ENCODE measurements at regions not wholly inside any gene's neighbourhood (a gene's known extent, or its start where the extent isn't known, plus 50 kb on each side); places are given as distances from the start of the nearest gene placed in this dataset.
A peak's percentile ranks its signal among the peaks of the same experiment; 100 is the strongest.
"Not testable (repeated sequence)": the region's sequence is repeated elsewhere in the genome, so short reads cannot be mapped to it uniquely, and the experiment has no call there.

DNA sequence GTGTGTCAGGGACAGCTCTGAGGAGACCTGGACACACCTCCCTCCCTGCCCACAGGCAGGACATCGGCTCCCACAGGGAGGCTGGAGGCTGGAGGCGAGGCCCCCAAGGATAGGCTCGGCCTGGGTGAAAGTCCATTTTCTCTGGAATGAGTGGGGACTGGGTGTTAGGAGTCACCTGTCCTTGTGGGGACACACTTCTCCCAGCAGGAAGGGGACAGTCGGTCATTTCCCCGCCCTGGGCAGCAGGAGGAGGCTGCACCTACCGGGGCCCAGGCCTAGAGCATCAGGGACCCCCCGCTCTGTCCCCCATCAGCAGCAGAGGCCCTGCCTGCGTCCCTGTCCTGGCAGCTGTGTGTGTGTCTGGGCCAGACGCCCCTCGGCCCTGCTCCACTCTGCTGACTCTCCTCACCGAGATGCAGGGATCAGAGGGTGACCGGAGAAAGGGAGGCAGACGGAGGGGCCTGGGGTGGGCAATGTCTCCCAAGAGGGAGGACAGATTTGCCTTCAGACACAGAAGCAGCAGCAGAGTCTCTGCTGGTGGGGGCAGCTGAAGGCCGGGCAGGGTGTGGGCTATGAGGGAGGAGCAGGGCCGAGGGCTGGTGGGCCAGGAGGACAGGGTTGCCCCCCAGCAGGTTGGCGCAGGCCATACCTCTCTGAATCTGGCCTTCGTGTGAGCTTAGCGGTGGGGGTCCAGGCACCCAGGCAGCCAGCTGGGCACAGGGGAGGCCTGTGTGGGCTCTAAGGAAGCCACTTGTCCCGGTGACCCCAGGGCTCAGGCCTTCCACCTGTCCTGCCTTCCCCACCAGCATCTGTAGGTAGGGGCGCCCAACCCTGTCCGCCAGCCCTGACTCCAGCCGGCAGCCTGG, 125.7 kb upstream of the NKX1-1 start:
- no peak overlapping the region for H3K27ac ChIP-seq (ENCODE audit: low read depth, low read length)

DNA sequence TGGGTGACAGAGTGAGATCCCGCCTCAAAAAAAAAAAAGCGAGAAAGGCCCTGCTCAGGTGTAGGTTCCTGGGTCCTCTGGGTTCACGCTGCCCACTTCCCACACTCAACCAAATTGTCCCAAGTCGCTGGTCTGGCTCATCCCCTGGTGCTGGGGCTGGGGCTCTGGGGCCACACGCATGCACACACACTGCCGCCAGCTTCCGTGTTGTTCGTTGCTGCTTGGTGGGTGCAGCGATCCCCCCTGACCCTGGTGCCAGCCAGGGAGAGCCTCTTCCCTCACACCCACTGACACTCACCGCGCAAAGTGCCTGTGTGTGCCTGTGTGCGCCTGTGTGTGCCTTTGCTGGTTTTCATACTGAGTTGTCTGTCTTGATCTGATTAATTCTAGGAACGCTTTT, 124.1 kb upstream of the NKX1-1 start:
- Histone ChIP-seq H3K4me1 (ENCODE audit: control insufficient read depth, insufficient read depth, low read length) (no peaks in the 10 kb centered on the region), H3K27me3 (ENCODE audit: control insufficient read depth, insufficient read depth, low read length) (peaks cover 11% of the 10 kb centered on the region), H3K27ac (ENCODE audit: low read depth, low read length) (no peak overlapping the region), H3K36me3 (ENCODE audit: control insufficient read depth, insufficient read depth, low read length) (no peaks in the 10 kb centered on the region), H3K4me3 (ENCODE audit: low read depth, low read length) (no peak overlapping the region), H3K9ac (ENCODE audit: low read depth, low read length) (no peak overlapping the region), H3K9me3 (ENCODE audit: control insufficient read depth, insufficient read depth, low read length) (no peaks in the 10 kb centered on the region)

More for the DNA sequence above, 125.7 kb upstream of the NKX1-1 start:
- no peak overlapping the region for H3K9ac ChIP-seq (ENCODE audit: low read depth, low read length)
- no peaks in the 10 kb centered on the region for H3K36me3 ChIP-seq (ENCODE audit: control insufficient read depth, insufficient read depth, low read length)
- H3K4me1 ChIP-seq (ENCODE audit: control insufficient read depth, insufficient read depth, low read length) = no peaks in the 10 kb centered on the region
- H3K4me3 ChIP-seq (ENCODE audit: low read depth, low read length) = no peak overlapping the region
- no peaks in the 10 kb centered on the region for H3K9me3 ChIP-seq (ENCODE audit: control insufficient read depth, insufficient read depth, low read length)
- peaks cover 11% of the 10 kb centered on the region for H3K27me3 ChIP-seq (ENCODE audit: control insufficient read depth, insufficient read depth, low read length)

- Histone ChIP-seq H3K36me3 (ENCODE audit: control insufficient read depth, insufficient read depth, low read length) (no peaks in the 10 kb centered on the region), H3K4me3 (ENCODE audit: low read depth, low read length) (no peak overlapping the region), H3K27ac (ENCODE audit: low read depth, low read length) (no peak overlapping the region), H3K4me1 (ENCODE audit: control insufficient read depth, insufficient read depth, low read length) (no peaks in the 10 kb centered on the region), H3K27me3 (ENCODE audit: control insufficient read depth, insufficient read depth, low read length) (peaks cover 37% of the 10 kb centered on the region), H3K9me3 (ENCODE audit: control insufficient read depth, insufficient read depth, low read length) (no peaks in the 10 kb centered on the region), H3K9ac (ENCODE audit: low read depth, low read length) (no peak overlapping the region)
Observed at GRCh38 chr4:1524761-1525160, 118.5 kb upstream of the NKX1-1 start.

- Histone ChIP-seq H3K27ac (ENCODE audit: low read depth, low read length) (no peak overlapping the region), H3K27me3 (ENCODE audit: control insufficient read depth, insufficient read depth, low read length) (peaks cover 37% of the 10 kb centered on the region), H3K9me3 (ENCODE audit: control insufficient read depth, insufficient read depth, low read length) (no peaks in the 10 kb centered on the region), H3K4me3 (ENCODE audit: low read depth, low read length) (no peak overlapping the region), H3K36me3 (ENCODE audit: control insufficient read depth, insufficient read depth, low read length) (no peaks in the 10 kb centered on the region), H3K4me1 (ENCODE audit: control insufficient read depth, insufficient read depth, low read length) (no peaks in the 10 kb centered on the region), H3K9ac (ENCODE audit: low read depth, low read length) (no peak overlapping the region)
Observed at GRCh38 chr4:1523907-1524636, 117.8 kb upstream of the NKX1-1 start.

DNA sequence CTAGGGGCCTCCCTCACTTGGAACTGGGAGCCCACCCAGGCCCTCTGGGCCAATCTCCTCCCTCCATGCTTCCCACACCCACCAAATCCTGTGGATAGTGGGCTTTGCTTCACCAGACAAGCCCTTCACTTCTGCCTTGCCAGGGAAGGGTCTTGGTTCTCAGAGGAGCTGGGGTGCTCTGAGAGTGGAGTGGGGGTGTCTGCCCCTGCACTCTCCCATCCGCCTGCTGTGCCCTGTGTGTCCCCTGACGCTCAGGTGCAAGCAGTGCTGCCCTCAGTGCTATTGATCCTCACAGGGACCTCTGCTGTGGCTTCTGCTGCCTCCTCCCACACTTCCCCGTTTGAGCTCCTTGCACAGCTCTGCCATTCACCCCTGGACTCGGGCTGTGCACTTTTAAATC, 117.3 kb upstream of the NKX1-1 start:
- Histone ChIP-seq H3K36me3 (ENCODE audit: control insufficient read depth, insufficient read depth, low read length) (no peaks in the 10 kb centered on the region), H3K4me3 (ENCODE audit: low read depth, low read length) (no peak overlapping the region), H3K27ac (ENCODE audit: low read depth, low read length) (no peak overlapping the region), H3K4me1 (ENCODE audit: control insufficient read depth, insufficient read depth, low read length) (no peaks in the 10 kb centered on the region), H3K27me3 (ENCODE audit: control insufficient read depth, insufficient read depth, low read length) (peaks cover 35% of the 10 kb centered on the region), H3K9ac (ENCODE audit: low read depth, low read length) (no peak overlapping the region), H3K9me3 (ENCODE audit: control insufficient read depth, insufficient read depth, low read length) (no peaks in the 10 kb centered on the region)

DNA sequence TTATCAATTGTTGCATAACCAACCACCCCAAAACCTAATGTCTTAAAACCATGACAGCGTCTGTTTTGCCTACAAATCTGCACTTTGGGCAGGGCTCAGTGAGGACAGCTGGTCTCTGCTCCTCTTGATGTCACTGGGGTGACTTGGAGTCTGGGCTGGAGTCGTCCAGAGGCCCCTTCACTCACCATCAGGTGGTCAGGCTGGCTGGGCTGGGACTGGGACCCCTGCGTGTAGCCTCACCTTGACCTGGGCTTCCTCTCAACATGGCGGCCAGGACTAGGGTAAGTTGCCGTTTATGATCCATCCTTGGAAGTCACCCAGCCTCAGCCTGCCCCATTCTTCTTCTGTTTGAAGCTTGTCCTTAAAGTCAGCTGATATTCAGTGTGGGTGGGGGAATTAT, 116.8 kb upstream of the NKX1-1 start:
- peaks cover 31% of the 10 kb centered on the region for H3K27me3 ChIP-seq (ENCODE audit: control insufficient read depth, insufficient read depth, low read length)
- no peak overlapping the region for H3K27ac ChIP-seq (ENCODE audit: low read depth, low read length)
- H3K36me3 ChIP-seq (ENCODE audit: control insufficient read depth, insufficient read depth, low read length) = no peaks in the 10 kb centered on the region
- H3K9me3 ChIP-seq (ENCODE audit: control insufficient read depth, insufficient read depth, low read length) = no peaks in the 10 kb centered on the region
- no peak overlapping the region for H3K9ac ChIP-seq (ENCODE audit: low read depth, low read length)
- no peak overlapping the region for H3K4me3 ChIP-seq (ENCODE audit: low read depth, low read length)
- H3K4me1 ChIP-seq (ENCODE audit: control insufficient read depth, insufficient read depth, low read length) = no peaks in the 10 kb centered on the region

GRCh38 chr4:1522606-1523005, 116.4 kb upstream of the NKX1-1 start:
- Histone ChIP-seq H3K4me1 (ENCODE audit: control insufficient read depth, insufficient read depth, low read length) (no peaks in the 10 kb centered on the region), H3K36me3 (ENCODE audit: control insufficient read depth, insufficient read depth, low read length) (no peaks in the 10 kb centered on the region), H3K9me3 (ENCODE audit: control insufficient read depth, insufficient read depth, low read length) (no peaks in the 10 kb centered on the region), H3K27ac (ENCODE audit: low read depth, low read length) (no peak overlapping the region), H3K9ac (ENCODE audit: low read depth, low read length) (no peak overlapping the region), H3K4me3 (ENCODE audit: low read depth, low read length) (no peak overlapping the region), H3K27me3 (ENCODE audit: control insufficient read depth, insufficient read depth, low read length) (peaks cover 30% of the 10 kb centered on the region)

DNA sequence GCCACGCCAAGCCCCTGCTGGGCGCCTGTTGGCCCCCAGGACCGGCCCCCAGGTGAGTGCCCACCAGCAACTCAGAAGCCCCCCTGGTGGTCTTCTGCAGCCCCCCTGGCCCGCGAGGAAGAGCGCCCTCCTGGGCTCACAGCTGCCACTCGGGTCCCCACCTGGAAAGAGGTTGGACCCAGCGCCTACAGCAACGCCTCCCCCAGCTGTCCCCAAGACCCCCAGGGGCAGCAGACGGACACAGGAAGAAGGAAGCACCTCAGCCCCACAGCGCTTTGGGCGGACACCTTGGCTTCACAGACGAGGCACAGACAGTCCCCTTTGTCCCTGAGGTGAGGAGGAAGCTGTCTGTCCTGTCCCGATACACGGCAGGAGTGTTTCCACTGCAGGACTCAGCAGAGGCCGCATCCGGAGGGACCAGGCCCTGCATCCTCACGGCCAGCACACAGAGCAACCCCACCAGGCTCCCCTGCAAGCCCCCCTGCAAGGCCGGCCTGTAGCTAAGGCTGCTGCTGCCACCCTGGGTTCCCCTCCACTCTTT, 115.6 kb upstream of the NKX1-1 start:
- H3K27me3 ChIP-seq (ENCODE audit: control insufficient read depth, insufficient read depth, low read length) = peaks cover 26% of the 10 kb centered on the region
- H3K4me1 ChIP-seq (ENCODE audit: control insufficient read depth, insufficient read depth, low read length) = no peaks in the 10 kb centered on the region
- H3K36me3 ChIP-seq (ENCODE audit: control insufficient read depth, insufficient read depth, low read length) = no peaks in the 10 kb centered on the region
- no peaks in the 10 kb centered on the region for H3K9me3 ChIP-seq (ENCODE audit: control insufficient read depth, insufficient read depth, low read length)
- H3K9ac ChIP-seq (ENCODE audit: low read depth, low read length) = no peak overlapping the region
- H3K27ac ChIP-seq (ENCODE audit: low read depth, low read length) = no peak overlapping the region
- no peak overlapping the region for H3K4me3 ChIP-seq (ENCODE audit: low read depth, low read length)

DNA sequence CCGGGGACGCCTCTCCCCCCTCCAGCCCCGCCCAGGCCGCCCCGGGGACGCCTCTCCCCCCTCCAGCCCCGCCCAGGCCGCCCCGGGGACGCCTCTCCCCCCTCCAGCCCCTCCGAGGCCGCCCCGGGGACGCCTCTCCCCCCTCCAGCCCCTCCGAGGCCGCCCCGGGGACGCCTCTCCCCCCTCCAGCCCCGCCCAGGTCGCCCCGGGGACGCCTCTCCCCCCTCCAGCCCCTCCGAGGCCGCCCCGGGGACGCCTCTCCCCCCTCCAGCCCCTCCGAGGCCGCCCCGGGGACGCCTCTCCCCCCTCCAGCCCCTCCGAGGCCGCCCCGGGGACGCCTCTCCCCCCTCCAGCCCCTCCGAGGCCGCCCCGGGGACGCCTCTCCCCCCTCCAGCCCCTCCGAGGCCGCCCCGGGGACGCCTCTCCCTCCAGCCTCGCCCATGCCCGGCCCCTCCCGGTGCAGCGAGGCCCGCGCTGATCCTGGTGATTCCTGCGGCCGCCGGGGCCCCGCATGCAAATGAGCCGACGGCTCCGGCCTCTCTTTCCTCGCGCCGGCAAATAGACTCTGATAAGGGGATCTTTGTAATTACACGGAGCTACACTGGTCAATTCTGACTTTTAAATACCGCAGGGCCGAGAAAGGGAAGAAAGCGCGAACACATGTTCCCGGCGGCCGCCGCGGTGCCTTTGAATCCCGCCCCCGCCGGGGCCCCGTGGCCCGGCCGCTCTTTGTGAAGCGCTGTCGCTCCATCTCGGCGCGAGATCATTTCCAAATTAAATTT, 114.7 kb upstream of the NKX1-1 start:
- not testable (repeated sequence) for H3K9ac ChIP-seq (ENCODE audit: low read depth, low read length); H3K9me3 ChIP-seq (ENCODE audit: control insufficient read depth, insufficient read depth, low read length); H3K36me3 ChIP-seq (ENCODE audit: control insufficient read depth, insufficient read depth, low read length); H3K4me1 ChIP-seq (ENCODE audit: control insufficient read depth, insufficient read depth, low read length); H3K27ac ChIP-seq (ENCODE audit: low read depth, low read length)
- H3K27me3 ChIP-seq (ENCODE audit: control insufficient read depth, insufficient read depth, low read length) = peaks cover 26% of the 10 kb centered on the region
- H3K4me3 ChIP-seq (ENCODE audit: low read depth, low read length) = peak overlapping the region; percentile 52

- Histone ChIP-seq H3K27ac (ENCODE audit: low read depth, low read length) (no peak overlapping the region), H3K4me3 (ENCODE audit: low read depth, low read length) (no peak overlapping the region), H3K9me3 (ENCODE audit: control insufficient read depth, insufficient read depth, low read length) (no peaks in the 10 kb centered on the region), H3K9ac (ENCODE audit: low read depth, low read length) (no peak overlapping the region), H3K27me3 (ENCODE audit: control insufficient read depth, insufficient read depth, low read length) (peaks cover 26% of the 10 kb centered on the region), H3K36me3 (ENCODE audit: control insufficient read depth, insufficient read depth, low read length) (no peaks in the 10 kb centered on the region), H3K4me1 (ENCODE audit: control insufficient read depth, insufficient read depth, low read length) (no peaks in the 10 kb centered on the region)
Observed at GRCh38 chr4:1519787-1520661, 113.8 kb upstream of the NKX1-1 start.
